HG02642 (cell line): ENCODE measurements at regions not wholly inside any gene's neighbourhood (a gene's known extent, or its start where the extent isn't known, plus 50 kb on each side); places are given as distances from the start of the nearest gene placed in this dataset.
"Not testable (repeated sequence)": the region's sequence is repeated elsewhere in the genome, so short reads cannot be mapped to it uniquely, and the experiment has no call there.

ENCODE experiments used
- ATAC-seq: cut with Tn5 transposase; IDR thresholded peaks from one replicate; pipeline ENCODE4 v1.9.1; 2021; ENCODE audit warnings: mild to moderate bottlenecking; ENCODE audit not compliant: unreplicated experiment, poor library complexity

GRCh38 chr5:167426501-167426900 lies 864.9 kb upstream of the WWC1 start:
- no peak for ATAC-seq

DNA sequence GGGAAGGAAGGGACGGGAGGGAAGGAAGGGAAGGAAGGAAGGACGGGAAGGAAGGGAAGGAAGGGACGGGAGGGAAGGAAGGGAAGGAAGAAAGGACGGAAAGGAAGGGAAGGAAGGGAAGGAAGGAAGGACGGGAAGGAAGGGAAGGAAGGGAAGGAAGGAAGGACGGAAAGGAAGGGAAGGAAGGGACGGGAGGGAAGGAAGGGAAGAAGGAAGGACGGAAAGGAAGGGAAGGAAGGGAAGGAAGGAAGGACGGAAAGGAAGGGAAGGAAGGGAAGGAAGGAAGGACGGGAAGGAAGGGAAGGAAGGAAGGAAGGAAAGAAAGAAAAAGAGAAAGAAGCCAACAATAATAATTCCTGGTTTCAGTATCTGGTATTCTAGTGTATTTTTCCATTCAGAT lies 863.8 kb upstream of the WWC1 start:
- ATAC-seq = not testable (repeated sequence)

DNA sequence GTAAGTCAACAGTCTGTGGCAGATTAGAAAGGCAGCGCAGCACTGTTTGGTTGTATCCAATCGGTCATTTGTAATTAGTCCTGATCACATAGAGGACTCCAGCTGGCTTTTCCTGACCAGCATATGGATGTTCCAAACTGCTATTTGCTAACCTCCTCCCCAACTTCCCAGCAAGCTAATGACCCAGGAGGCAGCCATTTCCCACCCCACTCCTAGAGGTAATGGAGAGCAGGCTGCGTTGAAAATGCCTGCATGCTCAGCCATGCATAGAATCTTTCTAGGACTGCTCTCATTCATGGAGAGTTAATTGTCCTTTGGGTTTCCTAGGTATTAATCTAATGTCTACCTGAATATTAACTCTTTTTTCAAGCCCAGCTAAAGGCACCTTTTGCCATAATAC lies 850.6 kb upstream of the WWC1 start:
- ATAC-seq = no peak

GRCh38 chr5:167442922-167443321 lies 848.5 kb upstream of the WWC1 start:
- ATAC-seq = no peak

DNA sequence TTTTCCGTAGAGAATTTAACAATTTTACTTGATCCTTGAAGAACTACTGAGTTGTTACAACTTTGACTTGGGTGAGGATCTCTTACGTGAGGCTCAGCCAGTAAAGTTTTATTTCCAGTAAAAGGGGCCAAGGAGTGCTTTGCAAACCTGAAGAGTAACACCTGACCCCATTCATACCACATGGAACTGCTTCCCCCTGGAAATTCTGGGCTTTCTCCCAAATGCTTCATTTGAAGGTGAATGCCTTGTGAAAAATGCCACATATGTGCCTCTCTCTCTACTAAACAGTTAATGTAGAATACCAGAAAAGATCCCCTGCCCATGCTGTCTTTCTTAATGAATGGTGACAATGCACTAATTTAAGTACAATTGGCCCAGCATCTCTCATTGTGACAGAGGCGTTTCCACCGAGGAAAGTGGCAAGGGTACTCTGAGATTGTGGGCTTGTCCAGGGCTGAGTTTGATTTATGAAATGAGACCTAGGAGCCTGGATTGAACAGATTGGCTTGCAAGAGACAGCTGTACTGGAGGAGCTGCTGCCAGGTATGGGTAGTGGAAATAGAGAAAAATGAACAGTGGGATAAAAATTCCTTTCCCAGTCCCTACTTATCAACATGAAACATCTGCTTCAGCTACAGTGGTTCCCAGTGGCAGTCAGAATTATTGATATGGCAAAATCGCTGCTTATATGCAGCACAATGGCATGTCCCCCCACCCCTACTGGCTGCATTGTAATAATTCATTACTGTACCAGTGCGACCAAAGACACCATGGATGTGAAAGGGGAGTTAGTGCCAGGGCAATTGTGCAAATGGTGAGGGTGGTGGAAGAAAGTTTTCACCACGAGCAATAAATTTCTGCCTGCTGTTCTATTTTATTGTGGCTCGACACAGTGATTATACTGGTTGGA lies 843.7 kb upstream of the WWC1 start:
- no peak for ATAC-seq

DNA sequence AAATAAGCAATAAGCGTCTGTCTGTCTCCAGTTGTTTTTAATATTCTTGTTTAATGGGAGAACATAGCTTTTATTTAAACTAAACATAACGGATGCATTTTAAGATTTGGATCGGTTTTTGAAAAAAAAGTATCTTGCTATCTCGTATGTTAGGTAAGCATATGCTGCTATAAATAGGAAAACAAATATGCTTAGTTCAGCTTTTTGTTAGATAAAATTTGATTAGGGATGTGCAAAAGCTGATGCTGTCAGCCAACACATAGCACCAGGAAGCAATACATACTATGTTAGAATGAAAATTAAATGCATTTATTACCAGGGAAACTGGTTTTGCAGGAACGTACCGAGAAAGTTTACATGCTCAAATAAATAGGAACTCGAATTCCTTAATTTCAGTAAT lies 843.1 kb upstream of the WWC1 start:
- ATAC-seq = no peak

GRCh38 chr5:167451076-167451475 lies 840.4 kb upstream of the WWC1 start:
- no peak for ATAC-seq

DNA sequence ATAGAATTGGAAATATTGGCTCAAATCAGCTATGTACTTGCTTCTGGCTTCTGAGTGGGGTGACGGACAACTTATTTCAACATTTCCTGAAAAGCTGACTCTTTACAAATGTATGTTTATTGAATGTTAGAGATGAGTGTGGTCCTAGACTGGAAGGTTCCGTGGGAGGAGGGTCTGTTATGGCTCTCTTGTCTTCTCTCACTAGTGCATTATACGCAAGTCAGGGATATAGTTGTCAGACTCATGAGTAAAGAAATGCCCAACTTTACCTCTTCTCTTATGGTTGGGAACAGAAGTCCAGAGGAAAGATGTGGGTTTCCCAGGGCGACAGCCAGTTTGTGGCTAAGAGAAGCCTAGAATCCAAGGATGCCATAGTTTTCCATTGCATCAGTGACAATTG lies 839.3 kb upstream of the WWC1 start:
- no peak for ATAC-seq

- no peak for ATAC-seq
These were observed 838.0 kb upstream of the WWC1 start for GRCh38 chr5:167453246-167454030.

DNA sequence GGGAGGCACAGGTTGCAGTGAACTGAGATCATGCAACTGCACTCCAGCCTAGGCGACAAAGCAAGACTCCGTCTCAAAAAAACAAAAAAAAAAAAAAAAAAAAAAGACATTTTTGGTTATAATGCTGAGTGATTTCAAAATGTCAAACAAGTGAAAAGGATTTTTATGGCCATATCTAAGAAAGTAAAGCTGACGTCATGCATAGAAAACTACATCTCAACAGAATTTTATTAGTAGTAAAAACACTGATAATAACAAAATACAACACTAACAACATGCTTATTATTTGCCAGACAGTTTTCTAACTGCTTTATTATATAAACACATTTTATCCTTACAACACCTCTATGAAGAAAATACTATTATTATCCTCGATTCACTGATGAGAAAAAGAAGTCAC lies 833.0 kb upstream of the WWC1 start:
- ATAC-seq = no peak

- ATAC-seq = no peak
These were observed 830.9 kb upstream of the WWC1 start for GRCh38 chr5:167460449-167461020.

GRCh38 chr5:167463939-167464338 lies 827.5 kb upstream of the WWC1 start:
- no peak for ATAC-seq

DNA sequence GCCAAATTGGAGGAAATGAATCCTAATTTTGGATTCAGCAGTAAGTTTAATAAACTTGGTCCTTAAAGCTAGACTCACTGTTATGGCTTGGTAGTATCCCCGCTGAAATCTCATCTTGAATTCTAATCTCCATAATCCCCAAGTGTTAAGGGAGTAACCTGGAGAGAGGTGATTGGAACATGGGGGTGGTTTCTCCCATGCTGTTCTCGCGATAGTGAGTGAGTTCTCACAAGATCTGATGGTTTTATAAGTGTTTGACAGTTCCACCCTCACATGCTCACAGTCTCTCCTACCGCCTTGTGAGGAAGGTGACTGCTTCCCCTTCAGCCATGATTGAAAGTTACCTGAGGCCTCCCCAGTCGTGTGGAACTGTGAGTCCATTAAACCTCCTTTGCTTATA lies 824.5 kb upstream of the WWC1 start:
- ATAC-seq = no peak

GRCh38 chr5:167472566-167473108 lies 818.8 kb upstream of the WWC1 start:
- no peak for ATAC-seq

DNA sequence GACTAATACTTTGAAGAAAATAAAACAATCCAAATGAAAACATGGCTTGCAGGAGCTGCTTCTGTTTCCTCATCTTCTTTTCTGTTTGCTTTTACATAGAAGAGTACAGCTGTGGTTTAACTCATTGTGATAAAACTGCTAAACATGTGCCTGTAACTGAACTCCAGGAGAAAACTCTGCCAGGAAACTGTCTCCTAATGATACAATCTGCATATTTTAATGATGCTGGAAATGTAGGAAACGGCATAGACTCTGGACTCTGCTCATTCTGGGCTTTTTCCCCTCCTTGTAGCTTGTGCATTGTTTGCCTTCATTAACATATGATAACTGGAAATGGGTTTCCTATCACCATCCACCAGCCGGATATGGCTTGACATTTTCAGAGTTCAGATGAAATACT lies 813.3 kb upstream of the WWC1 start:
- no peak for ATAC-seq

- no peak for ATAC-seq
These were observed 811.7 kb upstream of the WWC1 start for GRCh38 chr5:167479779-167480178.

- ATAC-seq = no peak
These were observed 810.1 kb upstream of the WWC1 start for GRCh38 chr5:167481345-167481744.

DNA sequence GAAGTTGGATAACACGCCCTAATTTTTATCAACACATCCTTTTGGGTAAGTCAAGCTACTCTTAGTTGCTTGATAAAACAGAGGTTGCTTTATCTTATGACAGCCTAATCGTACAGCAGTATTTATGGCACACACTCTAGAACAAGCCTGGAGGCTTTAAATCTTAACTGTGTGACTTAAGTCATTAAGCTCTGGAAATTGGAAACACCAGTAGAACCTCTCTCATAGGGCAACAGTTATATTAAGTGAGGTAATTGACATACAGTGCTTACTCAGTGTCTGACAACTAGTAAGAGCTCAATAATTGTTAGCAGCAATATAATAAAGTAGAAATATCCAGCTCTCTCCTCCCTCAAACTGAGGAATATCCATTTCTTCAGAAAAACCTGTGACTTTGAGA lies 808.9 kb upstream of the WWC1 start:
- no peak for ATAC-seq

DNA sequence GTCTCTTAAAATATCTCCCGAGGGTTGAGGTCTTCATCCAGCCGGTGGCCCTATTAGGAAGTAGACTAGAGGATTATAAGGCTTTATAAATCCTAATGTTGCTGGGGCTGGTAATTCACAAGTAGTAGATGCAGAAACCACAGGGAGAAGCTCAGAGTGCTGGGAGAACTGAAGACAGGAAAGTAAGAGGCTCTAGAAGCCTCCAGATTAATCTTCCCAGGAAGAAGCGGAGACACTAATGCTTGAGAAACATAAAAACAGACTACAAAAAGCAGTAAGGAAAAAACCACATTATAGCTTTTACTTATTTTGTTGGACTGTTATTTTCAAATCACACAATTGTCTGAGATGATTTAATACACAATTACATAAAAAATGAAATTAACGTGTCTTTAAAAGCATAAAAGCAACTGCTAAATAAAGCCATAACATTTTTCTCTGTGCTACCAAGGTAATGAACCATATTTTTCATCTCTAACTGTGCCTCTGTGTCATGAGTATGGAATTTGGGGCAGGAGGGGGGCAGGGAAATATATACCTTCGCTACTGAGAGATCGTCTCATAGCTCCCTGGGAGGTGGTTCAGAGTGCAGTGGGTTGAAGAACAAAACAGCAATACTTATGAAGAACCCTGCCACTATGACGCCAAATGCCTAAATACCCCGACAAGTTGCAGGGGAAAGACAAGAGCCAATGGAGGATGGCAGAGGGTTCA lies 806.2 kb upstream of the WWC1 start:
- no peak for ATAC-seq

DNA sequence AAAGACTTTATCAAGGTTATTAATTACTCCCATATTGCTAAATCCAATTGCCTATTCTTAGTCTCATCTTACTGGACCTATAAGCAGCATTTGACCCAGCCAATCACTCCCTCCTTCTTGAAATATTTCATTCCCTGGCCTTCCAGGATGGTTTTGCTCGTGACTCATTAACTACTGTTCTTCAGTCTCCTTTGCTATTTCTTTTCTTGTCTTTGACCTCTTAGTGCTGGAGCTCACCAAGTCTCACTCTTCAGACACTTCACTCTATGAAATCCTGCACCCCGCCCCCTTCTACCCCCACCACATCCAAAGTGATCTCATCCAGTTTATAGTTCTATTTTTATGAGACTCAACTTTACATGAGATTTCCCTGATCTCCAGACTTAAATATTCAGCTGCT lies 803.1 kb upstream of the WWC1 start:
- ATAC-seq = no peak
